T-cell (primary cell): ENCODE measurements at regions not wholly inside any gene's neighbourhood (a gene's known extent, or its start where the extent isn't known, plus 50 kb on each side); places are given as distances from the start of the nearest gene placed in this dataset.

ENCODE experiments used
- ATAC-seq, 4 experiments: fragments of 200-7000 bp in 3 of 4; fragments of 150-1000 bp in 1 of 4; cut with Tn5 transposase; replicated peaks in 1 of 4; 1 replicate in 3 of 4; 2 replicates in 1 of 4; pipeline ENCODE4 v1.10.0; 2021; ENCODE audit warnings: moderate library complexity in 3 of 4, mild to moderate bottlenecking in 2 of 4, moderate number of reproducible peaks in 1 of 4
- CTCF ChIA-PET, 2 donors: fragments of 300-600 bp; sonication (Branson Sonifier 250); formaldehyde crosslinking; loops; one replicate each; lab custom pipeline; 2022; ENCODE audit warnings: antibody characterized with exemption in 2 of 2; lab: Charles Lee
- POLR2A ChIA-PET, 2 donors: fragments of 300-600 bp; sonication (Branson Sonifier 250); formaldehyde crosslinking; loops; one replicate each; lab custom pipeline; 2022; ENCODE audit warnings: antibody characterized with exemption in 2 of 2; lab: Charles Lee
- DNase-seq, 35 experiments: peaks; one replicate each; pipeline versions ENCODE4 v3.0.0 to v3.0.0-alpha.2; 2013 to 2023
- H3K27ac ChIP-seq: one replicate; pipeline ENCODE4 v1.5.1; 2013; ENCODE audit warnings: low read length
- H3K27me3 ChIP-seq, 2 experiments: replicated peaks in 1 of 2; 1 replicate in 1 of 2; 2 replicates in 1 of 2; pipeline versions ENCODE4 v1.6.1 to v1.7.0; 2013; ENCODE audit warnings: low read length in 1 of 2, mixed read lengths in 1 of 2; ENCODE audit not compliant: control insufficient read depth in 2 of 2, insufficient read depth in 2 of 2; ENCODE audit errors: extremely low read depth in 1 of 2
- H3K36me3 ChIP-seq, 2 donors: 1 replicate in 1 of 2; 2 replicates in 1 of 2; pipeline versions ENCODE4 v1.6.1 to v1.7.0; 2013; ENCODE audit warnings: low read length in 1 of 2; ENCODE audit not compliant: control insufficient read depth in 2 of 2, insufficient read depth in 1 of 2; ENCODE audit errors: extremely low read depth in 1 of 2
- H3K4me1 ChIP-seq, 2 experiments: 1 replicate in 1 of 2; 2 replicates in 1 of 2; pipeline versions ENCODE4 v1.6.1 to v1.7.0; 2013; ENCODE audit warnings: low read length in 2 of 2, mixed read lengths in 1 of 2; ENCODE audit not compliant: insufficient read depth in 2 of 2, control insufficient read depth in 1 of 2; ENCODE audit errors: extremely low read depth in 1 of 2
- H3K4me3 ChIP-seq, 2 donors: 1 replicate in 1 of 2; 2 replicates in 1 of 2; pipeline versions ENCODE4 v1.5.1 to v1.7.0; 2013; ENCODE audit warnings: mild to moderate bottlenecking in 2 of 2, low read length in 1 of 2, moderate library complexity in 1 of 2; ENCODE audit not compliant: control insufficient read depth in 1 of 2; ENCODE audit errors: extremely low read depth in 1 of 2
- H3K9me3 ChIP-seq: 2 replicates; pipeline ENCODE4 v1.7.0; 2013
- H3K27ac Mint-ChIP-seq, 2 donors: one replicate each; pipeline ENCODE4 v1.8.0; 2020 to 2021; ENCODE audit warnings: mild to moderate bottlenecking in 2 of 2, mixed read lengths in 2 of 2
- H3K27me3 Mint-ChIP-seq, 2 donors: one replicate each; pipeline ENCODE4 v1.8.0; 2021 to 2022; ENCODE audit warnings: mixed read lengths in 2 of 2
- H3K36me3 Mint-ChIP-seq: one replicate; pipeline ENCODE4 v1.8.0; 2021; ENCODE audit warnings: mixed read lengths
- H3K4me1 Mint-ChIP-seq, 3 donors: one replicate each; pipeline ENCODE4 v1.8.0; 2020 to 2022; ENCODE audit warnings: mixed read lengths in 3 of 3, mild to moderate bottlenecking in 1 of 3
- H3K4me3 Mint-ChIP-seq, 3 donors: one replicate each; pipeline ENCODE4 v1.8.0; 2020 to 2022; ENCODE audit warnings: mild to moderate bottlenecking in 3 of 3, mixed read lengths in 3 of 3, moderate library complexity in 3 of 3
- H3K9me3 Mint-ChIP-seq, 3 donors: one replicate each; pipeline ENCODE4 v1.8.0; 2020 to 2022; ENCODE audit warnings: mixed read lengths in 3 of 3
- WGBS: methylation state at CpG from one replicate; pipeline ENCODE4 v1.1.5; 2013; ENCODE audit warnings: missing lambda C conversion rate; ENCODE audit not compliant: insufficient coverage; 5-methylcytosine and 5-hydroxymethylcytosine counted together

- H3K4me3 ChIP-seq = no peak overlapping the region
- 100% methylated on average over 2 of the region's 2 CpGs for WGBS
- no peak overlapping the region for H3K27ac Mint-ChIP-seq
- no peaks in the 10 kb centered on the region for H3K9me3 Mint-ChIP-seq
- peaks cover 4 to 6% of the 10 kb centered on the region in 2 donors for H3K27me3 Mint-ChIP-seq
- no peaks in the 10 kb centered on the region for H3K36me3 ChIP-seq
- no peak for DNase-seq
- no peaks in the 10 kb centered on the region for H3K36me3 Mint-ChIP-seq
- H3K9me3 ChIP-seq = no peaks in the 10 kb centered on the region
- H3K4me1 ChIP-seq = peaks cover 0 to 2% of the 10 kb centered on the region in 2 experiments
- ChIA-PET POLR2A (no interaction called here), CTCF (interaction anchor here in 1 of 2 donors (0.6 kb wide), 1 partner anchor 998 kb away, joined by 3 read pairs; no protein-coding TSS in a partner anchor)
- H3K4me3 Mint-ChIP-seq = no peak overlapping the region
- no peak for ATAC-seq
- H3K4me1 Mint-ChIP-seq = no peaks in the 10 kb centered on the region
- H3K27ac ChIP-seq = no peak overlapping the region
- no peaks in the 10 kb centered on the region for H3K27me3 ChIP-seq
These were observed 118.4 kb upstream of the ENPEP start for GRCh38 chr4:110357521-110357920.

GRCh38 chr4:110354460-110354859, 121.5 kb upstream of the ENPEP start:
- Histone ChIP-seq H3K4me3 (no peak overlapping the region), H3K4me1 (no peaks in the 10 kb centered on the region), H3K27me3 (no peaks in the 10 kb centered on the region), H3K27ac (no peak overlapping the region), H3K36me3 (no peaks in the 10 kb centered on the region), H3K9me3 (no peaks in the 10 kb centered on the region)
- H3K27me3 Mint-ChIP-seq = peaks cover 4 to 14% of the 10 kb centered on the region in 2 donors
- ATAC-seq = no peak
- H3K4me3 Mint-ChIP-seq = no peak overlapping the region
- DNase-seq = no peak
- 51% methylated on average over 3 of the region's 4 CpGs for WGBS
- ChIA-PET CTCF (no interaction called here), POLR2A (no interaction called here)
- no peaks in the 10 kb centered on the region for H3K9me3 Mint-ChIP-seq
- H3K27ac Mint-ChIP-seq = no peak overlapping the region
- no peaks in the 10 kb centered on the region for H3K36me3 Mint-ChIP-seq
- H3K4me1 Mint-ChIP-seq = no peaks in the 10 kb centered on the region

GRCh38 chr4:110352670-110353442, 123.1 kb upstream of the ENPEP start:
- WGBS = 88% methylated on average over 1 of the region's 5 CpGs
- Histone ChIP-seq H3K36me3 (no peaks in the 10 kb centered on the region), H3K4me1 (no peaks in the 10 kb centered on the region), H3K27me3 (no peaks in the 10 kb centered on the region), H3K9me3 (no peaks in the 10 kb centered on the region), H3K27ac (no peak overlapping the region), H3K4me3 (no peak overlapping the region)
- Mint-ChIP-seq H3K4me1 (no peaks in the 10 kb centered on the region), H3K27me3 (peaks cover 4 to 17% of the 10 kb centered on the region in 2 donors), H3K9me3 (no peaks in the 10 kb centered on the region), H3K36me3 (no peaks in the 10 kb centered on the region), H3K4me3 (no peak overlapping the region), H3K27ac (no peak overlapping the region)
- no peak for DNase-seq
- ChIA-PET CTCF (no interaction called here), POLR2A (interaction anchor here in 1 of 2 donors (0.6 kb wide), 1 partner anchor 8 kb away, joined by 4 read pairs; no protein-coding TSS in a partner anchor)
- no peak for ATAC-seq

- H3K4me1 Mint-ChIP-seq = no peaks in the 10 kb centered on the region
- Histone ChIP-seq H3K9me3 (no peaks in the 10 kb centered on the region), H3K27me3 (no peaks in the 10 kb centered on the region), H3K36me3 (no peaks in the 10 kb centered on the region), H3K4me1 (no peaks in the 10 kb centered on the region), H3K27ac (no peak overlapping the region), H3K4me3 (no peak overlapping the region)
- ATAC-seq (no peak), DNase-seq (no peak)
- no peak overlapping the region for H3K4me3 Mint-ChIP-seq
- POLR2A ChIA-PET = no interaction called here
- H3K9me3 Mint-ChIP-seq = no peaks in the 10 kb centered on the region
- H3K27me3 Mint-ChIP-seq = peaks cover 0 to 20% of the 10 kb centered on the region in 2 donors
- no peaks in the 10 kb centered on the region for H3K36me3 Mint-ChIP-seq
- no CpG with 5 or more reads among the region's 3 CpGs for WGBS
- no peak overlapping the region for H3K27ac Mint-ChIP-seq
- CTCF ChIA-PET = no interaction called here
These were observed 127.1 kb upstream of the ENPEP start for GRCh38 chr4:110348711-110349383.

- Mint-ChIP-seq H3K27ac (no peak overlapping the region), H3K4me3 (no peak overlapping the region), H3K36me3 (no peaks in the 10 kb centered on the region), H3K27me3 (peaks cover 0 to 24% of the 10 kb centered on the region in 2 donors), H3K9me3 (peaks cover 0 to 4% (median 0%) of the 10 kb centered on the region in 3 donors), H3K4me1 (no peaks in the 10 kb centered on the region)
- no peaks in the 10 kb centered on the region for H3K4me1 ChIP-seq
- no peak for DNase-seq
- H3K27me3 ChIP-seq = peaks cover 0 to 6% of the 10 kb centered on the region in 2 experiments
- ChIA-PET POLR2A (no interaction called here), CTCF (no interaction called here)
- H3K9me3 ChIP-seq = no peaks in the 10 kb centered on the region
- H3K4me3 ChIP-seq = no peak overlapping the region
- no peaks in the 10 kb centered on the region for H3K36me3 ChIP-seq
- no peak overlapping the region for H3K27ac ChIP-seq
- no peak for ATAC-seq
- no CpG with 5 or more reads among the region's 4 CpGs for WGBS
These were observed 128.2 kb upstream of the ENPEP start for GRCh38 chr4:110347805-110348204.

GRCh38 chr4:110344165-110344564, 131.8 kb upstream of the ENPEP start:
- ChIA-PET CTCF (interaction anchor here in 1 of 2 donors (1.0 to 1.8 kb wide), 2 partner anchors 165 to 174 kb away, joined by 5 to 6 read pairs; no protein-coding TSS in a partner anchor), POLR2A (interaction anchor here in 1 of 2 donors (0.6 kb wide), 1 partner anchor 9 kb away, joined by 4 read pairs; no protein-coding TSS in a partner anchor)
- Mint-ChIP-seq H3K36me3 (no peaks in the 10 kb centered on the region), H3K9me3 (peaks cover 0 to 5% (median 0%) of the 10 kb centered on the region in 3 donors), H3K4me1 (no peaks in the 10 kb centered on the region), H3K27ac (no peak overlapping the region), H3K4me3 (no peak overlapping the region), H3K27me3 (peaks cover 2 to 16% of the 10 kb centered on the region in 2 donors)
- Histone ChIP-seq H3K27me3 (peaks cover 0 to 6% of the 10 kb centered on the region in 2 experiments), H3K4me3 (no peak overlapping the region), H3K36me3 (no peaks in the 10 kb centered on the region), H3K4me1 (no peaks in the 10 kb centered on the region), H3K9me3 (no peaks in the 10 kb centered on the region), H3K27ac (no peak overlapping the region)
- ATAC-seq (no peak), DNase-seq (no peak)
- 100% methylated on average over 1 of the region's 1 CpG for WGBS
